ENCODE measurements at regions not wholly inside any gene's neighbourhood (a gene's known extent, or its start where the extent isn't known, plus 50 kb on each side); places are given as distances from the start of the nearest gene placed in this dataset.

DNA sequence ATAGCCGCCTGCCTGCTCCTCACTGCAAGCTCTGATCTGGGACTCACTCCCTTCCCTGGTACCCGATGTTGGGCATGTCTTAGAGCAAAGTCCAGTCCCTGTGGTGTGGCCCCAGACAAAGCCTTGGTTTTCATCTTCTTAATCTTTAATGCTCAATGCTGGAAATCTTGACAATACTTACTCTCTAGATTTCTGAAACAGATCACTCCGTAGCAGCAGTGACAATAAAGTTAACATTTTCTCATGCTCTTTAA is 260.2 kb upstream of the IRX2 start:
- ATAC-seq (no peak), DNase-seq (ENCODE audit: low read depth in 1 of 2, low spot score in 1 of 2) (no peak), FAIRE-seq (no peak)
- H3K4me1 ChIP-seq, result no peaks in the 10 kb centered on the region
- WGBS (ENCODE audit: missing lambda C conversion rate), result under 1% methylated on average over 3 of the region's 3 CpGs
- no peak overlapping the region for H3K4me2 ChIP-seq
- TF ChIP-seq RFX5 (IDR thresholded peaks at IDR 0.05) (no peak), JUNB (IDR thresholded peaks at IDR 0.05) (no peak), ZC3H11A (IDR thresholded peaks at IDR 0.05) (no peak), ESRRA (IDR thresholded peaks at IDR 0.05; ENCODE audit: borderline replicate concordance, low read length) (no peak), CHD2 (IDR thresholded peaks at IDR 0.05; ENCODE audit: low read length, partially characterized antibody) (no peak), ZNF302 (CRISPR knock-in tag; IDR thresholded peaks at IDR 0.05) (no peak), HOXB13 (CRISPR knock-in tag; IDR thresholded peaks at IDR 0.05; ENCODE audit: low read depth) (no peak), EHMT2 (IDR thresholded peaks at IDR 0.05; ENCODE audit: low read depth) (no peak), CEBPB (IDR thresholded peaks at IDR 0.05) (no peak), CHD4 (IDR thresholded peaks at IDR 0.05; ENCODE audit: borderline replicate concordance) (no peak), ATOH8 (CRISPR knock-in tag; IDR thresholded peaks at IDR 0.05; ENCODE audit: low read depth) (no peak), SREBF2 (IDR thresholded peaks at IDR 0.05) (no peak), HOXA7 (CRISPR knock-in tag; IDR thresholded peaks at IDR 0.05) (no peak), RCOR1 (IDR thresholded peaks at IDR 0.05; ENCODE audit: low read depth, low read length) (no peak), EP300 (IDR thresholded peaks at IDR 0.05) (no peak), KDM1A (IDR thresholded peaks at IDR 0.05; ENCODE audit: low read depth) (no peak), PHF8 (IDR thresholded peaks at IDR 0.05; ENCODE audit: borderline replicate concordance, low read depth) (no peak)
- TF ChIP-seq, protein P1, sequence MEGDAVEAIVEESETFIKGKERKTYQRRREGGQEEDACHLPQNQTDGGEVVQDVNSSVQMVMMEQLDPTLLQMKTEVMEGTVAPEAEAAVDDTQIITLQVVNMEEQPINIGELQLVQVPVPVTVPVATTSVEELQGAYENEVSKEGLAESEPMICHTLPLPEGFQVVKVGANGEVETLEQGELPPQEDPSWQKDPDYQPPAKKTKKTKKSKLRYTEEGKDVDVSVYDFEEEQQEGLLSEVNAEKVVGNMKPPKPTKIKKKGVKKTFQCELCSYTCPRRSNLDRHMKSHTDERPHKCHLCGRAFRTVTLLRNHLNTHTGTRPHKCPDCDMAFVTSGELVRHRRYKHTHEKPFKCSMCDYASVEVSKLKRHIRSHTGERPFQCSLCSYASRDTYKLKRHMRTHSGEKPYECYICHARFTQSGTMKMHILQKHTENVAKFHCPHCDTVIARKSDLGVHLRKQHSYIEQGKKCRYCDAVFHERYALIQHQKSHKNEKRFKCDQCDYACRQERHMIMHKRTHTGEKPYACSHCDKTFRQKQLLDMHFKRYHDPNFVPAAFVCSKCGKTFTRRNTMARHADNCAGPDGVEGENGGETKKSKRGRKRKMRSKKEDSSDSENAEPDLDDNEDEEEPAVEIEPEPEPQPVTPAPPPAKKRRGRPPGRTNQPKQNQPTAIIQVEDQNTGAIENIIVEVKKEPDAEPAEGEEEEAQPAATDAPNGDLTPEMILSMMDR (IDR thresholded peaks at IDR 0.05), result no peak
- TF ChIP-seq, protein P2, sequence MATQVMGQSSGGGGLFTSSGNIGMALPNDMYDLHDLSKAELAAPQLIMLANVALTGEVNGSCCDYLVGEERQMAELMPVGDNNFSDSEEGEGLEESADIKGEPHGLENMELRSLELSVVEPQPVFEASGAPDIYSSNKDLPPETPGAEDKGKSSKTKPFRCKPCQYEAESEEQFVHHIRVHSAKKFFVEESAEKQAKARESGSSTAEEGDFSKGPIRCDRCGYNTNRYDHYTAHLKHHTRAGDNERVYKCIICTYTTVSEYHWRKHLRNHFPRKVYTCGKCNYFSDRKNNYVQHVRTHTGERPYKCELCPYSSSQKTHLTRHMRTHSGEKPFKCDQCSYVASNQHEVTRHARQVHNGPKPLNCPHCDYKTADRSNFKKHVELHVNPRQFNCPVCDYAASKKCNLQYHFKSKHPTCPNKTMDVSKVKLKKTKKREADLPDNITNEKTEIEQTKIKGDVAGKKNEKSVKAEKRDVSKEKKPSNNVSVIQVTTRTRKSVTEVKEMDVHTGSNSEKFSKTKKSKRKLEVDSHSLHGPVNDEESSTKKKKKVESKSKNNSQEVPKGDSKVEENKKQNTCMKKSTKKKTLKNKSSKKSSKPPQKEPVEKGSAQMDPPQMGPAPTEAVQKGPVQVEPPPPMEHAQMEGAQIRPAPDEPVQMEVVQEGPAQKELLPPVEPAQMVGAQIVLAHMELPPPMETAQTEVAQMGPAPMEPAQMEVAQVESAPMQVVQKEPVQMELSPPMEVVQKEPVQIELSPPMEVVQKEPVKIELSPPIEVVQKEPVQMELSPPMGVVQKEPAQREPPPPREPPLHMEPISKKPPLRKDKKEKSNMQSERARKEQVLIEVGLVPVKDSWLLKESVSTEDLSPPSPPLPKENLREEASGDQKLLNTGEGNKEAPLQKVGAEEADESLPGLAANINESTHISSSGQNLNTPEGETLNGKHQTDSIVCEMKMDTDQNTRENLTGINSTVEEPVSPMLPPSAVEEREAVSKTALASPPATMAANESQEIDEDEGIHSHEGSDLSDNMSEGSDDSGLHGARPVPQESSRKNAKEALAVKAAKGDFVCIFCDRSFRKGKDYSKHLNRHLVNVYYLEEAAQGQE (IDR thresholded peaks at IDR 0.05), result no peak
- ChIA-PET POLR2A (no interaction called here), CTCF (interaction anchor here (0.8 kb wide), 1 partner anchor 134 kb away, joined by 3 read pairs; no protein-coding TSS in a partner anchor)
- no peak overlapping the region for H3K4me3 ChIP-seq
- H3K9me3 ChIP-seq, result no peaks in the 10 kb centered on the region
- no peak overlapping the region for H3K27ac ChIP-seq

DNA sequence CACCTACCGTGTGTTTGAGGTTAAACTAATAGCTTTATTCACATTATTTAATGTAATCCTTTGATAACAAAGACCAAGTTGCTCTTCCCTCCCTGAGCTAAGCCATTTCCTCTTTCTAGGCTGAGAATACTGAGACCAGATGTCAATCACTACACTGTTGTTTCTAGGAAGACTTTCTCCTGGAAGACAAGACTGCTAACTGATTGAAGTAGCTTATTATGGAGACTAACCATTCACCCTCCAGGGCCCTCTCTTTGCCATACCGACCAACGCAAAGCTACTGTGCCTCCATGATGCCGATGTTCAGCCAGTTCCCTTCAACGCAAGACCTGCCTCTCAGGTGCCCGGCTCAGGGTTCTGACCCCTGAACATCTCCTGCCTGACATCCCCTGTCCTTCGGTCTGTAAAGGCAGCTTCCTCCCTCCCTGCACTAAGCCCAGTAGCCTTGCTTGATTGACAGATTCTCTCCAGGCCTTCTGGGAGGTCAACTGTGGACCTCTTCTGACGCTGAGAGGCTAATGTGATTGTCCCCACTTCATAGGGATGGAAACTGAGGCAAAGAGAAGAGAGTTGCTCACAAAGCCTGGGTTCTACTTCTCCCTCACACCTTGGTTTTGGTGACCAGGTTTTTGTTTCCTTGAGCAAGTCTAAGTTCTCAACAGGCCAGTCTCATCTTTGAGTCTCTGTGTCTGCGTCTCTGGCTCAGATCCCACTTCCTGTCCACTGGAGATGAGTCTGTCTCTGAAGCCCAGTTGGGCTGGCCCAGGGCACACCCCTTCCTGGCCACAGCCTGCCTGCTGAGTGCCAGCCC is 259.7 kb upstream of the IRX2 start:
- Histone ChIP-seq H3K4me3 (no peak overlapping the region), H3K4me1 (no peaks in the 10 kb centered on the region), H3K9me3 (no peaks in the 10 kb centered on the region), H3K4me2 (no peak overlapping the region), H3K27ac (no peak overlapping the region)
- no peak for FAIRE-seq
- ChIA-PET CTCF (no interaction called here), POLR2A (no interaction called here)
- ATAC-seq, result no peak
- DNase-seq (ENCODE audit: low read depth in 1 of 2, low spot score in 1 of 2), result no peak
- 14% methylated on average over 6 of the region's 9 CpGs for WGBS (ENCODE audit: missing lambda C conversion rate)
- TF ChIP-seq SREBF2 (IDR thresholded peaks at IDR 0.05) (no peak), HDAC2 (IDR thresholded peaks at IDR 0.05) (no peak), NFE2L2 (conservative IDR thresholded peaks at IDR 0.05; ENCODE audit: low read length) (no peak), NPAS2 (CRISPR knock-in tag; IDR thresholded peaks at IDR 0.05; ENCODE audit: borderline replicate concordance) (no peak), ZSCAN20 (CRISPR knock-in tag; IDR thresholded peaks at IDR 0.05) (no peak), HOXB13 (CRISPR knock-in tag; IDR thresholded peaks at IDR 0.05; ENCODE audit: low read depth) (no peak), ZNF302 (CRISPR knock-in tag; IDR thresholded peaks at IDR 0.05) (no peak), MAZ (IDR thresholded peaks at IDR 0.05; ENCODE audit: borderline replicate concordance, low read depth, low read length) (no peak), EHF (CRISPR knock-in tag; IDR thresholded peaks at IDR 0.05) (no peak), ATOH8 (CRISPR knock-in tag; IDR thresholded peaks at IDR 0.05; ENCODE audit: low read depth) (no peak), FOSB (CRISPR knock-in tag; IDR thresholded peaks at IDR 0.05) (no peak), HES2 (IDR thresholded peaks at IDR 0.05) (no peak), TFCP2L1 (CRISPR knock-in tag; IDR thresholded peaks at IDR 0.05) (no peak), PHF8 (IDR thresholded peaks at IDR 0.05; ENCODE audit: borderline replicate concordance, low read depth) (no peak), CBX8 (IDR thresholded peaks at IDR 0.05) (no peak), GATA3 (IDR thresholded peaks at IDR 0.05; ENCODE audit: borderline replicate concordance) (no peak)
- TF ChIP-seq, protein P3, sequence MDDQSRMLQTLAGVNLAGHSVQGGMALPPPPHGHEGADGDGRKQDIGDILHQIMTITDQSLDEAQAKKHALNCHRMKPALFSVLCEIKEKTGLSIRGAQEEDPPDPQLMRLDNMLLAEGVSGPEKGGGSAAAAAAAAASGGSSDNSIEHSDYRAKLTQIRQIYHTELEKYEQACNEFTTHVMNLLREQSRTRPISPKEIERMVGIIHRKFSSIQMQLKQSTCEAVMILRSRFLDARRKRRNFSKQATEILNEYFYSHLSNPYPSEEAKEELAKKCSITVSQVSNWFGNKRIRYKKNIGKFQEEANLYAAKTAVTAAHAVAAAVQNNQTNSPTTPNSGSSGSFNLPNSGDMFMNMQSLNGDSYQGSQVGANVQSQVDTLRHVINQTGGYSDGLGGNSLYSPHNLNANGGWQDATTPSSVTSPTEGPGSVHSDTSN (IDR thresholded peaks at IDR 0.05), result no peak

Measured in A549 (cell line).